GM21619 (cell line): ENCODE measurements at regions not wholly inside any gene's neighbourhood (a gene's known extent, or its start where the extent isn't known, plus 50 kb on each side); places are given as distances from the start of the nearest gene placed in this dataset.
"Not testable (repeated sequence)": the region's sequence is repeated elsewhere in the genome, so short reads cannot be mapped to it uniquely, and the experiment has no call there.

Experiments
- ATAC-seq: cut with Tn5 transposase; IDR thresholded peaks from one replicate; pipeline ENCODE4 v1.9.1; 2021; ENCODE audit not compliant: unreplicated experiment

DNA sequence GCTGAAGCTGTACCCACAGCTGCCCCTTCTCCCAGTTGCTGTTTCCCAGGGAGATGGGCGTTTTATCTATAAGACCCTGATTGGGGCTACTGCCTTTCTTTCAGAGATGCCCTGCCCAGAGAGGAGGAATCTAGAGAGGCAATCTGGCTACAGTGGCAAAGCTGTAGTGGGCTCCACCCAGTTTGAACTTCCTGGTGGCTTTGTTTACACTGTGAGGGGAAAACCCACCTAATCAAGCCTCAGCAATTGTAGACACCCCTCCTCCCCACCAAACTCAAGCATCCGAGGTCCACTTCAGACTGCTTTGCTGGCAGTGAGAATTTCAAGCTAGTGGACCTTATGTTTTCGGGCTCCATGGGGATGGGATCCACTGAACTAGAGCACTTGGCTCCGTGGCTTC lies 240.4 kb upstream of the AFF2 start:
- no peak for ATAC-seq

GRCh38 chrX:148265829-148266228 lies 234.6 kb upstream of the AFF2 start:
- no peak for ATAC-seq

- no peak for ATAC-seq
Observed at GRCh38 chrX:148268673-148269072, 231.7 kb upstream of the AFF2 start.

DNA sequence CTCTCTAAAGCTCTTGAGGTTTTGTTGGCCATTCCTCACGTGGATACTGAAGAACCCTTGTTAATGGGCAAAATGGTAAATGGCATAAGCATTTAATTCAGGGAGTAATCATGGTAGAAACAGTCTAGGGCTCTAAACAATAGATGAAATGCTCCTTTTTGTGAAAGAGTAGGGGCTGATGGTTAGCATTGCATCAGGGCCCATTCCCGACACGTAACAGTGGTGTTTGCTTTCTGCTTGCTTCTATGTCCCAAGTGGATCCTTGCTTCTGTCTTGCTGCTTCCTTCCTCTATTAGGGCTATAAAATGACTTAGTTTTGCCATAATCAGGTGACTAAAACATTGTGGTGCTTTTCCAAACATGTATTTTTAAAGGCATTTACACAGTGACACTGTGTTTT lies 230.9 kb upstream of the AFF2 start:
- ATAC-seq: no peak

DNA sequence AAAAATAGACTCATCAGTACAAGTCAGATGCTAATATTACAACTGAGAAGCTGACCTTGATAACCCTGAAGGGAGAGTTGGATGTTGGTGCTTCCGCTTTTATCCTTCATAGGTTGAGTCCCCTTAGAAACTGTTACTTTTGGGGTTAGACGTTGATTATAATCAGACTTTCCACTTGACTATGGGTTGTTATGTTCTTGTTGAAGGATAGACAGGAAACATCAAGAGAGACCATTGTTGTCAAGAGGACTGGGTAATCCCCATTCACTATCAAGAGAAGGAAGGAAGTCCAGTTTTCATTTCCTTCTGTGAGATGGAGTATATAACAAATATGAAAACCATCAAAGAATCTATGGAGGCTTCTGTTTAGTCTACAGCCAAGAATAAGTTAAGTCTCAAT lies 229.9 kb upstream of the AFF2 start:
- ATAC-seq: no peak

DNA sequence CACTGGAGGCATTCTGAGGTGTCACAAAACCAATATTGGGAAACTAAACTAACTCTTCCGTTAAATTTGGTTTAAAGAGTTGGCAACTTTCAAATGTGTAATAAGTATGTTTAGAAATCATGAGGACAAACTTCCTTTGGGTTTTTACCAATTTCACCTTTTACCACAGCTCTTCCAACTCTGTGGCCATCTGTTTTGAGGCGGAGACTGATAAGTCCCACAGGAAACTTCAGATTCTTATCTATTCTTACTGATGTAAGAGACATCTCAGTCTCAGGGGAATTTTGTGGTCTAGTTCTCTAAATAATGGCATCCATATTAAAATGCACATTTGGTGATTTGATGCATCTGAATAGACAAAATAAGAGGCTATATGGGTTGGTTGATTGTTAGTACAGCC lies 229.2 kb upstream of the AFF2 start:
- no peak for ATAC-seq

DNA sequence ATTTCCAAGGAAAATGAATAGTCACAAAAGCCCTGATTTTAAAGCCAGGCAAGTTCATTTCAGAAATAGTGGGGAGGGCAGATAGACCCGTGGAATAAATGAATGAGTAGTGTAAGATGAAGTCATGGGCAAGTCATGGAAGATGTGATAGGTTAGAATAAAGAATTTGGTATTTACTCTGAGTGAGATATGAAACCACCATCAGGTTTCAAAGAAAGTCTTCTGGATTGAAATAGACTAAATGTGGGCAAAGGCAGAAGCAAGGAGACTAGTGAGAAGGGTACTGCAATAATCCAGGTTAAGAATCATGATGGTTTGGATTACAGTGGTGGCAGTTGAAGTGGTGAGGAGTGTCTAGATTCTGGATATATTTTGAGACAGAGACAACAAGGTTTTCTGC lies 218.5 kb upstream of the AFF2 start:
- no peak for ATAC-seq

GRCh38 chrX:148282504-148282903 lies 217.9 kb upstream of the AFF2 start:
- ATAC-seq: no peak

DNA sequence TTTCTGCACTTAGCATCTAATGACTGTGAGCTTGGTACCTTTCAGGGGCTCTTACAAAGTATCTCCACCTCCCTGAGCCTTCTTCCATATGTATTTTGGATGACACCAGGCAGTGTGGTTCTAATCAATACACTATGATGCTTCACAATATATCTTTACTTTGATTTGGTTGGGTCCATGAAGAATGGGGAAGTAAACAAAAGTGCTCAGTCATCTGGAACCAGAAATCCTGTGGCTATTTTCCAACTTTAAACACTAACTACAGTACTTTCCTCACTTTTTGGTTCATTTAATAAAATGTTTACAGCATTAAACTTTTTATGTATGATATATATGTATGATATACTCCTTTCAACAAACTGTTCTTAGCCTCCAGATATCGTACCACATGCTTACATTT lies 216.4 kb upstream of the AFF2 start:
- ATAC-seq: no peak

DNA sequence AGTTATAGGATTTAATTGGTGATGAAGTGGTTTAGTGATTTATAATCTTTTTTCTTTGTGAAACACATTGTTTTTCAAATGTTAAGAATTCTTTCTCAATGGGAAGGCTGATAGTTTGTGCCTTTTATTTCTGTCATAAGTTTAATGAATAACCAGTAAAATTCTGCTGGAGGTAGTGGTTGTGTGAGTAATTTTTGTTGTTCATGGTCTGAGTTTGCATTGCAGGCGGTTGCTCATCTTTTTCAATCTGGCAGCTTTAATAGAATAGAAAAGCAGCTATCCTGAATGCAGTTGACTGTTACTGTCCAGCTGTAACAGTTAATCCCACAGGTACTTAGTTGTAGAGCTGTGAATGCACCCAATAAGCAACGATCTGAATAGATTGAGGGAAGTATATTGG lies 215.6 kb upstream of the AFF2 start:
- no peak for ATAC-seq

DNA sequence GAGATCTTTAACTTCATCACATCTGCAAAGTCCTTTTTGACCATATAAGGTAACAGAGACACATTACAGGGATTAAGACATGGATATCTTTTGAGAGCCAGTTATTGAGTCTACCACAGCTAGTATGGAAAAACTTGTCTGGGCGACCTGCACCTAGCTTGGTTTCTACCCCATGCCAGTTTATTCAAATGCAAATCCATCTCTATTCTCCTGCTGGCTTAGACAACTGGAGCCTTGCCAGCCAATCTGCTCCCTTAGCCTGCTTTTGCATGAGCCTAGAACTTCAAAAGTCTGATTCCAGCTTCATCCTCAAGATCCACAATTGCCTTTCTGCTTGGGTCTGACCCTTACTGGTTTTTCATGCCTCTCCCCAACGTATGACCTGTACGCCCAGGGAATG lies 212.0 kb upstream of the AFF2 start:
- no peak for ATAC-seq

GRCh38 chrX:148290041-148290440 lies 210.4 kb upstream of the AFF2 start:
- no peak for ATAC-seq

DNA sequence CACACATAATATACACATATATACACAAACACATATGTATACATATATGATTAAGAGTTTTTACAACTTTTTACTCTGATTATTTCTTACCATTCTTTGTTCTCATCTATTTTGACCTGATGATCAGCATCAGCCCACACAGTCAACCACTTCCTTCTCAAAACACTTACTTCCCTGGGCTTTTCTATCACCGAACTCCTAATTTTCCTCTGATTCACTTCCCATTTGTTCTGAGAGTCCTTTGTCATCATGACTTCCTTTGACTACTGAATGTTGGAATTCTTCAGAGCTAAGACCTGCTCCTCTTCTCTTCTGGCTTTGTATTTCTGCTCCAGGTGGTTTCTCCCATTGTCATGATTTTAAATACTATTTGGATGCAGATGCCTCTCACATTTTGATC lies 209.5 kb upstream of the AFF2 start:
- no peak for ATAC-seq

DNA sequence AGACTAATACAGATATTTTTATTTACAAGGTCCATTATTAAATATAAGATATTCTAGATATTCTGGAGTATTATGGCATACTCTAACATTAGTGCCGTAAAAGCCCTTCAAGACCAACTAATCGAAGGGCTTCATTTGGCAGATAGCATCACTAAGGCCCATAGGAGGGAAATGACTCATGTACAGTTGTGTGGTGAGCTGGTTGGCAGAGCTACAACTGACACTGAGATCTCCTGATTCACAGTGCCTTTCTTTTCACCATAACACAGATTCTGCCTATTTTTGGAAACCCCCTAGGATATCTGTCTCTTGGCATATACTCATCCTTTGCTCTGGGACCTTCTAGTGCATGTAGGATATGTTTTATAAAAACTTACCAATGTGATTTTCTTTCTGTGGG lies 201.7 kb upstream of the AFF2 start:
- no peak for ATAC-seq

DNA sequence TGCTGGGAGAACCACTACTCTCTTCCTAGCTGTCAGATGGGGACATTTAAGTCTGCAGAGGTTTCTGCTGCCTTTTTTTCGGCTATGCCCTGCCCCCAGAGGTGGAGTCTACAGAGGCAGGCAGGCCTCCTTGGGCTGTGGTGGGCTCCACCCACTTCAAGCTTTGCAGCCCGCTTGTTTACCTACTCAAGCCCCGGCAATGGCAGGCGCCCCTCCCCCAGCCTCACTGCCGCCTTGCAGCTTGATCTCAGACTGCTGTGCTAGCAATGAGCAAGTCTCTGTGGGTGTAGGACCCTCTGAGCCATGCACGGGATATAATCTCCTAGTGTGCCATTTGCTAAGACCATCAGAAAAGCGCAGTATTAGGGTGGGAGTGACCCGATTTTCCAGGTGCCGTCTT lies 195.2 kb upstream of the AFF2 start:
- ATAC-seq: not testable (repeated sequence)

DNA sequence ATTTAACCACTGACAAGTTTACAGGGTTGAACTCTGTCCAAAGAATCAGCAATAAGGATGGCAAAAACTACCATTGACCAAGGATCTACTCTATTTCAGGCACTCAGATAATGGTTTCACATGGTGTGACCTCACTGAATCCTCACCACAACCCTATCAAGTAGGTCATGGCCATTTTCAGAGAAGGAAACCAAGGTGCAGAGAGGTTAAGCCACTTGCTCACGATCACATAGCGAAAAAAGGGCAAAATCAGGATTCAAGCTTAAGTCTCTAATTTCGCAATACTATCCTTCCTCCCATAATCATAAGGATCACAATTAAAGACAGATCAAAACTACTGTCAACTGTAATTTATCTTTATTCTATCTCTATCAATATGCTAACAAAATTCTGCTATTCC lies 191.0 kb upstream of the AFF2 start:
- no peak for ATAC-seq

- ATAC-seq: peak; percentile 92
Observed at GRCh38 chrX:148310426-148311165, 189.8 kb upstream of the AFF2 start.

DNA sequence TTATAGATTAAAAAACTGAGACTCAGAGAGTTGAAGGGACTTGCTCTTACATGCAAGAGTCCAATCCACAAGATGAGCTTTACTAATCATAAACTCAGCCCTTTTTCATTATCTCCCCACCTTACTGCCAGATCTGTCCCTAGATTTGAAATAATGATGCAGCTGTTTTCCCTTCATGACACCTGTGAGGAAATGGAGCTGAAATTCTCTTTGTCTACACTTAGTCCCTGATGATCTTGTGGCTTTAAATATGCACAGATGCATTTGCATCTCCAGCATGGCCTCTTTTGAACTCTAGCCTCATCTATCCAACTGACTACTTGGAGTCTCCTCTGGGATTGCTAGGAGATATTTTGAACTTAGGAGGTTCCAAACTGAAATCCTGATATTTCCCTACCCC lies 188.9 kb upstream of the AFF2 start:
- ATAC-seq: no peak

DNA sequence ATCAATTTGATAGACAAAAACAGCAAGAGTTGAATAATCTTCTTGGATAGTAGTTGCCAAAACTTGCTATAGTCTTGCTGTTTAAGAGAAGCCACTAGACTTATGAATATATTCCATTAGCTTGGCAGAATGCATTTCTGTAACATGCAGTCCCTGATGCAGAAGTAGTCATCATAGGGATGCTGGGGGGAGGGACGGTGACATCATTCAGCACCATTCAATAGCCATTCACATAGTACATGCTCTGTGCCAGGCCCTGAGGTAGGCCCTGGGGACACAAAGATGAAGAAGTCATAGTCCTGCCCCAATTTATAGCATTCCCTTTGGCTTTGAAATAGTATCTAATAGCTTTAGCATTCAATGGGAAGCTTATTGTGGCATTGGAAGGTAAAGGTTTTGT lies 185.5 kb upstream of the AFF2 start:
- no peak for ATAC-seq

GRCh38 chrX:148316446-148316845 lies 184.0 kb upstream of the AFF2 start:
- ATAC-seq: no peak

DNA sequence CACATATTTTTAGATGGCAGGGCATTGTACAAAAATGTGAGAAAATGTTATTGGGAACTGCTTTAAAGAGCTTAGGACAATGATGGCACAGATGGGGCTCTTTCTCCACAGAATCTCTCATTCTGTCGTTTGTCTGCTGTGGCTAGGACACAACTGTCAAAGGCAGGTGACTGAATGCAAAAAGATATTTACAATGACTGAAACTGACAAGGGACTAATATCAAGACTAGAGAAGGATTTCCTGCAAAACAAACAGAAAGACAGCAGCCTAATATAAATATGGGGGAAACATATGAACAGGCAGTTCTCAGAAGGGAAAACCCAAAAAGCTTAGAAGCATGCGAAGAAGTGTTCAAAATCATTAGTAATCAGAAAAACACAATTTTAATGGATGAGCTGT lies 177.5 kb upstream of the AFF2 start:
- no peak for ATAC-seq

DNA sequence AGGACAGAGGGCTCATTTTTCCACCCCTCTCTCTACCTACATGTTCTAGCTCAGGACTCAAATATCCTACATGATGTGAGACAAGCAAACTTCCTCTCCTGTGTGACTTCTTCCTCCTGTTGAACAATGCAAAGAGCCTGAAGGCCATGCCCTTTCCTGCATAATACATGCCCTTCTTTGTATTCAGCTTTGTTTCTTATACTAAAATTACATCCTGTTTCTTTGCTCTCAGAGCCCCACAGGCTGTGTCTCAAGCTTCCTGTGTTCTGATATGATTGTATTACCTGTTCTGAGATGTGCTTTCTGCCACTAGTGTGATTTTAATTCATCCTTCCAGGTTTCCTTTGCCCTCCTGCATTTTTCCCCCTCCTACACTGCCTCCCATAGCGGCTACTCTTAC lies 166.4 kb upstream of the AFF2 start:
- no peak for ATAC-seq

DNA sequence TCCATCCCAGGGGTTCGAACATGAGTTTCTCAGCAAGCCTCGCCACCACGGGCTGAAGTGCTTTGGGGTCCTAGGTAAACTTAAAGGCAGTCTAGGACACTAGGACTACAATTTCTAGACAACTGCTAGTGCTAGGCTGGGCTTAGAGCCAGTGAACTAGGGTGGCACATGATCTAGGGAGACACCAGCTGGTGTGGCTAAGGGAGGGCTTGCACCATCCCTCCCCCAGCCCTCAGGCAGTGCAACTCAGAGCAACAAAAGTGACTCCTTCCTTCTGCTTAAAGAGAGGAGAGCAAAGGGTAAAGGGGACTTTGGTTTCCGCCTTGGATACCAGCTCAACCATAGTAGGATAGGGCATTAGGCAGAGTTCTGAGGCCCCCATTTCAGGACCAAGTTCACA lies 162.5 kb upstream of the AFF2 start:
- no peak for ATAC-seq

- ATAC-seq: no peak
Observed at GRCh38 chrX:148354916-148355315, 145.5 kb upstream of the AFF2 start.
